K562 (cell line): ENCODE measurements at regions not wholly inside any gene's neighbourhood (a gene's known extent, or its start where the extent isn't known, plus 50 kb on each side); places are given as distances from the start of the nearest gene placed in this dataset.

Source experiments
- ATAC-seq: fragments of 200-7000 bp; cut with Tn5 transposase; 3 replicates; pipeline ENCODE4 v1.9.1; 2020; ENCODE audit warnings: moderate library complexity
- BruUV-seq: library from RNA; stranded (reverse); fragments of 400-500 nt; replicated peaks from 2 replicates; lab custom pipeline; 2021; lab: Mats Ljungman, UMichigan
- CTCF ChIA-PET: fragments of 300-600 bp; formaldehyde crosslinking; extraction: SDS; loops from one replicate; lab custom pipeline; 2021; ENCODE audit warnings: low intra/inter-chr PET ratio; lab: Yijun Ruan, JAX
- POLR2A ChIA-PET: fragments of 300-600, 350-650 bp; sonication (Branson Sonifier 250); formaldehyde crosslinking; extraction: SDS; loops from one replicate; lab custom pipeline; 2021; ENCODE audit warnings: antibody characterized with exemption, inconsistent platforms; lab: Yijun Ruan, JAX
- DNase-seq, 4 experiments: peaks; one replicate each; pipeline versions ENCODE4 v3.0.0 to v3.0.0-alpha.2; 2011 to 2018; ENCODE audit warnings: low spot score in 3 of 4, mixed read lengths in 3 of 4; ENCODE audit errors: extremely low read depth in 1 of 4
- FAIRE-seq: peaks from 2 replicates; lab custom pipeline; 2011; peaks lifted over from hg19 to GRCh38; lab: Jason Lieb, UNC
- H2AFZ ChIP-seq: 2 replicates; pipeline ENCODE4 v1.6.0; 2011; ENCODE audit warnings: low read depth, low read length, control low read depth, inconsistent platforms
- H3K27ac ChIP-seq: fragments of 200-600 bp; 3 replicates; pipeline ENCODE4 v1.8.0; 2011; ENCODE audit warnings: low read depth, mild to moderate bottlenecking, control low read depth, inconsistent platforms, low read length, moderate library complexity, mixed read lengths; ENCODE audit errors: extremely low read depth
- H3K27me3 ChIP-seq, 2 experiments: fragments of 300-600 bp in 1 of 2; 2 replicates in 1 of 2; 3 replicates in 1 of 2; pipeline versions ENCODE4 v1.6.0 to v1.8.0; 2011; ENCODE audit warnings: inconsistent platforms in 2 of 2, low read length in 2 of 2, mild to moderate bottlenecking in 1 of 2, mixed read lengths in 1 of 2, moderate library complexity in 1 of 2; ENCODE audit not compliant: control insufficient read depth in 2 of 2, insufficient read depth in 2 of 2
- H3K36me3 ChIP-seq: fragments of 300-600 bp; 3 replicates; pipeline ENCODE4 v1.8.0; 2011; ENCODE audit warnings: mild to moderate bottlenecking, low read length, inconsistent platforms; ENCODE audit not compliant: control insufficient read depth, insufficient read depth
- H3K4me1 ChIP-seq, 2 experiments: fragments of 200-600 bp in 1 of 2; replicated peaks in 1 of 2; 2 replicates in 1 of 2; 3 replicates in 1 of 2; pipeline versions ENCODE4 v1.5.1 to v1.8.0; 2011; ENCODE audit warnings: inconsistent platforms in 2 of 2, low read length in 2 of 2, mild to moderate bottlenecking in 1 of 2, mixed read lengths in 1 of 2, moderate library complexity in 1 of 2; ENCODE audit not compliant: control insufficient read depth in 2 of 2, insufficient read depth in 2 of 2
- H3K4me2 ChIP-seq: 2 replicates; pipeline ENCODE4 v1.6.1; 2011; ENCODE audit warnings: low read length, control low read depth, inconsistent platforms, mixed read lengths; ENCODE audit not compliant: insufficient read depth
- H3K4me3 ChIP-seq: fragments of 200-600 bp; sonication (generic), shearing (Covaris generic); 2 replicates; pipeline ENCODE4 v1.5.1; 2016; ENCODE audit warnings: control low read depth, inconsistent platforms
- H3K79me2 ChIP-seq: fragments of 200-600 bp; 3 replicates; pipeline ENCODE4 v1.8.0; 2011; ENCODE audit warnings: low read length, inconsistent platforms; ENCODE audit not compliant: control insufficient read depth, insufficient read depth
- H3K9ac ChIP-seq, 2 experiments: 2 replicates each; pipeline versions ENCODE4 v1.6.0 to v1.6.1; 2011; ENCODE audit warnings: low read depth in 2 of 2, low read length in 2 of 2, control low read depth in 1 of 2, inconsistent platforms in 1 of 2, mild to moderate bottlenecking in 1 of 2, mixed read lengths in 1 of 2; ENCODE audit not compliant: insufficient read depth in 1 of 2
- H3K9me1 ChIP-seq: one replicate; pipeline ENCODE4 v1.6.0; 2011; ENCODE audit warnings: inconsistent platforms, mild to moderate bottlenecking, low read length, moderate library complexity; ENCODE audit not compliant: control insufficient read depth, insufficient read depth
- H3K9me3 ChIP-seq: replicated peaks from 2 replicates; pipeline ENCODE4 v1.5.1; 2011; ENCODE audit warnings: low read depth, low read length, inconsistent platforms; ENCODE audit not compliant: control insufficient read depth, insufficient read depth
- H4K20me1 ChIP-seq: replicated peaks from 2 replicates; pipeline ENCODE4 v1.6.1; 2011; ENCODE audit warnings: low read length, inconsistent platforms, mixed read lengths; ENCODE audit not compliant: control insufficient read depth, insufficient read depth
- CEBPG ChIP-seq, 3 experiments: fragments of 200-800 bp in 1 of 3; sonication (Bioruptor generic) in 1 of 3; sonication (generic) in 1 of 3; formaldehyde crosslinking in 1 of 3; IDR thresholded peaks in 2 of 3; conservative IDR thresholded peaks in 1 of 3; 2 replicates each; pipeline versions ENCODE4 v1.6.1 to v1.8.0; 2016 to 2022; ENCODE audit warnings: missing compliant biosample characterization in 2 of 3, missing genetic modification characterization in 2 of 3, mild to moderate bottlenecking in 1 of 3, missing genetic modification reagents in 1 of 3
- ETS2 ChIP-seq: IDR thresholded peaks from 2 replicates; pipeline ENCODE4 v1.6.1; 2016; ENCODE audit warnings: borderline replicate concordance, missing genetic modification characterization, mild to moderate bottlenecking, moderate library complexity, missing compliant biosample characterization; ENCODE audit not compliant: poor library complexity, severe bottlenecking
- MTA2 ChIP-seq: fragments of 450-650 bp; IDR thresholded peaks from 2 replicates; pipeline ENCODE4 v1.6.1; 2016; ENCODE audit warnings: low read depth
- TAF9B ChIP-seq: fragments of 450-650 bp; IDR thresholded peaks from 2 replicates; pipeline ENCODE4 v1.6.1; 2018; ENCODE audit warnings: mild to moderate bottlenecking; ENCODE audit not compliant: partially characterized antibody
- WGBS: fragments of 100-300 bp; shearing (Covaris generic); methylation state at CpG from one replicate; pipeline ENCODE4 v1.1.6; 2016; ENCODE audit warnings: low coverage, mixed read lengths; ENCODE audit not compliant: insufficient coverage; ENCODE audit errors: missing lambda C conversion rate; 5-methylcytosine and 5-hydroxymethylcytosine counted together
- in situ Hi-C: fragments of 300-500 bp; cut with MboI; formaldehyde crosslinking; loops from 4 replicates; pipeline ENCODE4 v1.15.0; 2018; ENCODE audit warnings: inconsistent platforms, mixed read lengths
- intact Hi-C: fragments of 100-400 bp; cut with micrococcal nuclease; formaldehyde crosslinking; loops from 2 replicates; pipeline ENCODE4 v1.14.2; 2022
- TF ChIP-seq, protein P1 (sequence below), 2 experiments: fragments of 450-650 bp in 1 of 2; sonication (generic) in 1 of 2; formaldehyde crosslinking in 1 of 2; IDR thresholded peaks in 1 of 2; conservative IDR thresholded peaks in 1 of 2; 2 replicates each; pipeline versions ENCODE4 v1.6.1 to v1.8.1; 2016 to 2023; ENCODE audit warnings: mild to moderate bottlenecking in 2 of 2, moderate library complexity in 2 of 2, inconsistent platforms in 1 of 2, missing genetic modification reagents in 1 of 2
- TF ChIP-seq, protein P2 (sequence below), 2 experiments: fragments of 450-650 bp in 1 of 2; sonication (generic) in 1 of 2; formaldehyde crosslinking; conservative IDR thresholded peaks; 2 replicates each; pipeline versions ENCODE4 v1.4.0 to v1.8.1; 2020 to 2022; ENCODE audit warnings: mild to moderate bottlenecking in 1 of 2, missing genetic modification reagents in 1 of 2

DNA sequence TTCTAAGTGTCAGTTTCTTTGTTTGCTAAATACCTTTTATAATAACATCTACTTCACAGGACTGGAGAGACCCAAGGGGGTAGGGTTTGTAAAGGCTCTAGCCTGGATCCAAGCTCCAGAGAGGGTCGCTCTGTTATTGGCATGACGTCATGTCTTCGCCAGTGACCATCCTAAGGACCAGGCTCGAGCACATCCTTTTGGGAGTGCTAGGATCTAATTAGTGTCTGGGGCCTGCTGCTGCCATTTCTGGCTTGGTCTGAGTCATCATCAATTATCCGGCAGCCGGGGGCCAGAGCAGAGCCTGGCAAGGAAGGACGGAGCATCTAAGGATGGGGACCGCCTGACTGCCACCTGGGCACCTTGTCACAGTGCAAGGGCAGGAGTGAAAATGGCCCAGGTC lies 153.0 kb downstream of the NSG2 start:
- no TSS peak for BruUV-seq
- Histone ChIP-seq H3K9ac (no peak overlapping the region), H3K4me1 (no peaks in the 10 kb centered on the region), H3K27me3 (peaks cover 0 to 9% of the 10 kb centered on the region in 2 experiments; a peak in 4 of 5 replicates), H3K9me1 (no peaks in the 10 kb centered on the region), H3K79me2 (no peaks in the 10 kb centered on the region), H4K20me1 (no peaks in the 10 kb centered on the region), H2AFZ (no peak overlapping the region), H3K27ac (no peak overlapping the region), H3K9me3 (no peaks in the 10 kb centered on the region), H3K36me3 (no peaks in the 10 kb centered on the region), H3K4me2 (no peak overlapping the region), H3K4me3 (no peak overlapping the region)
- in situ Hi-C loops: no loop called here
- ChIA-PET CTCF (no interaction called here), POLR2A (no interaction called here)
- under 1% methylated on average over 8 of the region's 8 CpGs for WGBS
- DNase-seq: no peak
- ATAC-seq: no peak
- no peak for TF ChIP-seq TAF9B
- TF ChIP-seq MTA2: no peak
- TF ChIP-seq, protein P1, sequence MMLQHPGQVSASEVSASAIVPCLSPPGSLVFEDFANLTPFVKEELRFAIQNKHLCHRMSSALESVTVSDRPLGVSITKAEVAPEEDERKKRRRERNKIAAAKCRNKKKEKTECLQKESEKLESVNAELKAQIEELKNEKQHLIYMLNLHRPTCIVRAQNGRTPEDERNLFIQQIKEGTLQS (IDR thresholded peaks at IDR 0.05): peak; percentile 32; the same call in 1 of the 2 replicates
- TF ChIP-seq, protein P1 (CRISPR knock-in tag; conservative IDR thresholded peaks at IDR 0.05): no peak
- FAIRE-seq: no peak
- intact Hi-C loops: no loop called here

DNA sequence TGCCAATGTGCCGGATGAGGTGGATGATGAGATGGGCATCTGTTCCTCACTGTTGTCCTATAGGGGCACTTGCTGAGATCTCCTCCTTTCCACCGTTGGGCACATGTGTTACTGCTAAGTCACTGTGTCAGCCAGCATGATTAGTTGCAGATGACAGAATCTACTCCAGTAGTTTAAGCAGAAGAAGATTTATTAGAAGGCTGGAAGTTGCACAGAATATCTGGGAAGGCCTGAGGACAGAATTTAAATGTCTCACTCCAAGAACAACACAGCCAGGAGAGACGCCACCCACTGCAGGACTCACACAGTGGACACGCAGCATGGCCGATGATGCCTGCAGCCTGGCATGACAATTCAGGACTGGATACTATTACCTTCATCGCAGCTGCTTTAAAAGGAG lies 157.5 kb downstream of the NSG2 start:
- ATAC-seq (no peak), DNase-seq (no peak), FAIRE-seq (no peak)
- CTCF ChIA-PET: no interaction called here
- WGBS: 2% methylated on average over 6 of the region's 6 CpGs
- no peak overlapping the region for H3K4me3 ChIP-seq
- H2AFZ ChIP-seq: no peak overlapping the region
- no peak overlapping the region for H3K4me2 ChIP-seq
- no peaks in the 10 kb centered on the region for H3K9me1 ChIP-seq
- H4K20me1 ChIP-seq: no peaks in the 10 kb centered on the region
- H3K9me3 ChIP-seq: no peaks in the 10 kb centered on the region
- H3K4me1 ChIP-seq: no peaks in the 10 kb centered on the region
- H3K79me2 ChIP-seq: no peaks in the 10 kb centered on the region
- H3K36me3 ChIP-seq: no peaks in the 10 kb centered on the region
- intact Hi-C loops (no loop called here), in situ Hi-C loops (no loop called here)
- no peak overlapping the region for H3K9ac ChIP-seq
- POLR2A ChIA-PET: no interaction called here
- H3K27me3 ChIP-seq: peaks cover 0 to 8% of the 10 kb centered on the region in 2 experiments; a peak in 1 of 5 replicates
- H3K27ac ChIP-seq: no peak overlapping the region
- no TSS peak for BruUV-seq
- TF ChIP-seq CEBPG (CRISPR knock-in tag; IDR thresholded peaks at IDR 0.05) (no peak), CEBPG (tag; conservative IDR thresholded peaks at IDR 0.05 in 1 of 2, IDR thresholded peaks at IDR 0.05 in 1 of 2) (no peak), ETS2 (tag) (no peak)
- TF ChIP-seq, protein P2, sequence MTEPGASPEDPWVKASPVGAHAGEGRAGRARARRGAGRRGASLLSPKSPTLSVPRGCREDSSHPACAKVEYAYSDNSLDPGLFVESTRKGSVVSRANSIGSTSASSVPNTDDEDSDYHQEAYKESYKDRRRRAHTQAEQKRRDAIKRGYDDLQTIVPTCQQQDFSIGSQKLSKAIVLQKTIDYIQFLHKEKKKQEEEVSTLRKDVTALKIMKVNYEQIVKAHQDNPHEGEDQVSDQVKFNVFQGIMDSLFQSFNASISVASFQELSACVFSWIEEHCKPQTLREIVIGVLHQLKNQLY (CRISPR knock-in tag; conservative IDR thresholded peaks at IDR 0.05): no peak
